Suprapubic skin (tissue), 4 donors: ENCODE measurements at regions not wholly inside any gene's neighbourhood (a gene's known extent, or its start where the extent isn't known, plus 50 kb on each side); places are given as distances from the start of the nearest gene placed in this dataset.

Experiments
- DNase-seq, 2 donors: peaks; one replicate each; pipeline ENCODE4 v3.0.0-alpha.2; 2019; ENCODE audit warnings: low spot score in 2 of 2
- H3K27ac ChIP-seq: fragments of 200-600 bp; sonication (generic); one replicate; pipeline ENCODE4 v1.5.1; 2019
- H3K27me3 ChIP-seq: fragments of 200-600 bp; sonication (generic); one replicate; pipeline ENCODE4 v1.5.1; 2019
- H3K36me3 ChIP-seq: fragments of 200-600 bp; sonication (generic); one replicate; pipeline ENCODE4 v1.5.1; 2019
- H3K4me1 ChIP-seq: fragments of 200-600 bp; sonication (generic); one replicate; pipeline ENCODE4 v1.5.1; 2019
- H3K4me3 ChIP-seq: fragments of 200-600 bp; sonication (generic); one replicate; pipeline ENCODE4 v1.5.1; 2019; ENCODE audit warnings: mild to moderate bottlenecking
- H3K9me3 ChIP-seq: fragments of 200-600 bp; sonication (generic); one replicate; pipeline ENCODE4 v1.5.1; 2019
- EP300 ChIP-seq: sonication (generic); formaldehyde crosslinking; IDR thresholded peaks from one replicate; pipeline ENCODE4 v1.6.1; 2017; ENCODE audit warnings: antibody characterized with exemption
- POLR2A ChIP-seq, 2 donors: fragments of 450-650 bp; IDR thresholded peaks; one replicate each; pipeline ENCODE4 v1.6.1; 2017; ENCODE audit warnings: antibody characterized with exemption in 2 of 2, mild to moderate bottlenecking in 2 of 2, moderate library complexity in 2 of 2
- POLR2AphosphoS5 ChIP-seq, 3 donors: sonication (generic); formaldehyde crosslinking; IDR thresholded peaks; one replicate each; pipeline ENCODE4 v1.6.1; 2017; ENCODE audit warnings: antibody characterized with exemption in 3 of 3
- WGBS: methylation state at CpG from one replicate; pipeline ENCODE4 v1.1.5; 2018; 5-methylcytosine and 5-hydroxymethylcytosine counted together
- TF ChIP-seq, protein P1 (sequence below), 2 donors: fragments of 200-600 bp in 1 of 2; fragments of 450-650 bp in 1 of 2; sonication (generic) in 1 of 2; IDR thresholded peaks; one replicate each; pipeline ENCODE4 v1.5.1; 2016 to 2019; ENCODE audit warnings: antibody characterized with exemption in 2 of 2, mild to moderate bottlenecking in 1 of 2, moderate library complexity in 1 of 2

DNA sequence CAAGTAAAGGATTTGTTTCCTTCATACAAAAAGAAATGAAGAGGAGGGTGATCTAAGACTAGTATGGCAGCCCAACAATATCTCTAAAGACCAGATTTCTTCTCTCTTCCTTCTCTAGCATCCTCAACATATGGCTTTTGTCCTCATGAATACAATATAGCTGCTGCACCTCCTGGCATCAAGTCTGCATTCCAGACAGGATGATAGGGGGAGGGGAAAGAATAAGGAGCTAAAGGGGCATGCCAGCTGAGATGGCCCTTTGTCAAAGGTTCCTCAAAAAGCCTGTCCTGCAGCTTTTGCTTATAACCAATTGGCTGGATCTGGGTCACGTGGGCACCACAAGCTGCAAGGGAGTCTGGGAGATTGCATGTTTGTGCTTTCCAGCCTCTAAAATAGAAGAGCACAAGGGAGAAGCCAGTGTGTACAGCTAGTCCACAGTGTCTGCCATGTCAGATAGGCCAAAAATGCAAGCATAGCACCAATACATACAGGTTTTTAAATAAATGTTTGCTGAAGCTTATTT lies 132.6 kb downstream of the BCOR start:
- DNase-seq = no peak
- no peaks in the 10 kb centered on the region for H3K36me3 ChIP-seq
- H3K4me3 ChIP-seq = no peak overlapping the region
- H3K27ac ChIP-seq = no peak overlapping the region
- no peaks in the 10 kb centered on the region for H3K9me3 ChIP-seq
- no peaks in the 10 kb centered on the region for H3K27me3 ChIP-seq
- no peaks in the 10 kb centered on the region for H3K4me1 ChIP-seq
- TF ChIP-seq POLR2A (IDR thresholded peaks at IDR 0.05) (no peak), EP300 (no peak), POLR2AphosphoS5 (IDR thresholded peaks at IDR 0.05) (no peak)
- TF ChIP-seq, protein P1, sequence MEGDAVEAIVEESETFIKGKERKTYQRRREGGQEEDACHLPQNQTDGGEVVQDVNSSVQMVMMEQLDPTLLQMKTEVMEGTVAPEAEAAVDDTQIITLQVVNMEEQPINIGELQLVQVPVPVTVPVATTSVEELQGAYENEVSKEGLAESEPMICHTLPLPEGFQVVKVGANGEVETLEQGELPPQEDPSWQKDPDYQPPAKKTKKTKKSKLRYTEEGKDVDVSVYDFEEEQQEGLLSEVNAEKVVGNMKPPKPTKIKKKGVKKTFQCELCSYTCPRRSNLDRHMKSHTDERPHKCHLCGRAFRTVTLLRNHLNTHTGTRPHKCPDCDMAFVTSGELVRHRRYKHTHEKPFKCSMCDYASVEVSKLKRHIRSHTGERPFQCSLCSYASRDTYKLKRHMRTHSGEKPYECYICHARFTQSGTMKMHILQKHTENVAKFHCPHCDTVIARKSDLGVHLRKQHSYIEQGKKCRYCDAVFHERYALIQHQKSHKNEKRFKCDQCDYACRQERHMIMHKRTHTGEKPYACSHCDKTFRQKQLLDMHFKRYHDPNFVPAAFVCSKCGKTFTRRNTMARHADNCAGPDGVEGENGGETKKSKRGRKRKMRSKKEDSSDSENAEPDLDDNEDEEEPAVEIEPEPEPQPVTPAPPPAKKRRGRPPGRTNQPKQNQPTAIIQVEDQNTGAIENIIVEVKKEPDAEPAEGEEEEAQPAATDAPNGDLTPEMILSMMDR (IDR thresholded peaks at IDR 0.05) = no peak
- whole genome bisulfite sequencing = 100% methylated on average over 1 of the region's 1 CpG

DNA sequence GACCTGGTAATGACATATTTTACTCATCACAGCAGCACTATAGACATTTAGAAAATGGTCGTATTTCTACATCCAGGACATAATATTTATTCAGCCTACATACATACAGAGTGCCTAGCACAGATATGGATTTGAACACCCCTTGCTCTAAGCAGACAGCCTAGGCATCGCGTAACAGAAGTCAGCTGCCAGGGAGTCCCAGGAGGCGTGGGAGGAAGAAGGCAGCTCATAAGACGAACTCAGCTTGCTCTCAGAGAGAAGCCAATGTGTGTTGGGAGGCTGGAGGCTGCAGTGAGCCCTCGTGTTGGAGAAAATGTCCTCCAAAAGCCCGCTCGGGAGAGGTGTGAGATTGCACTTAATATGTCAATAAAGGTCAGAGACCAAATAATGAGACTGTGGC lies 131.6 kb downstream of the BCOR start:
- Histone ChIP-seq H3K4me1 (no peaks in the 10 kb centered on the region), H3K27me3 (no peaks in the 10 kb centered on the region), H3K4me3 (no peak overlapping the region), H3K36me3 (no peaks in the 10 kb centered on the region), H3K9me3 (no peaks in the 10 kb centered on the region), H3K27ac (no peak overlapping the region)
- TF ChIP-seq, protein P1 (IDR thresholded peaks at IDR 0.05) = no peak
- TF ChIP-seq POLR2A (IDR thresholded peaks at IDR 0.05) (no peak), POLR2AphosphoS5 (IDR thresholded peaks at IDR 0.05) (no peak), EP300 (no peak)
- DNase-seq = no peak
- WGBS = 73% methylated on average over 8 of the region's 8 CpGs

DNA sequence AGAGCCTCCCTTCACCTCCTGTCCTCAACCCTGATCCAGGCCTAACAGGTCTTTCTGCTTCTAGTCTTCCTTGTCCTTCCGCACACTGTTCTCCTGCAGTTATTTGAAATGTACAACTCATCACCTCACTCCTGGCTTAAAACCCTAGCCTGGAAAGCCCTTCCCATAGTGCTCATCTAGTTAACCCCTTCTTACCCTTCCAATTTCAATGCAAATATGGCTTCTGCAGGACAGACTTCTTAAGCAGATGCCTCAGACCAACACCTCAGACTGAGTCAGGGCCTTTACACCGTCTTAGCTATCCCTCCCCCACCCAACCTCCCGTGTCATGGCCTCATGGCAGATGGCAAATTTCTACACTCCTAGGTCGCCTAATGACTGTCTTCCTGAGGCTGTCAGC lies 130.4 kb downstream of the BCOR start:
- H3K27me3 ChIP-seq = no peaks in the 10 kb centered on the region
- H3K4me3 ChIP-seq = no peak overlapping the region
- DNase-seq = no peak
- no peaks in the 10 kb centered on the region for H3K9me3 ChIP-seq
- H3K27ac ChIP-seq = no peak overlapping the region
- H3K4me1 ChIP-seq = no peaks in the 10 kb centered on the region
- WGBS = 69% methylated on average over 4 of the region's 4 CpGs
- no peak for TF ChIP-seq EP300
- no peak for TF ChIP-seq POLR2AphosphoS5 (IDR thresholded peaks at IDR 0.05)
- TF ChIP-seq, protein P1 (IDR thresholded peaks at IDR 0.05) = no peak
- TF ChIP-seq POLR2A (IDR thresholded peaks at IDR 0.05) = no peak
- no peaks in the 10 kb centered on the region for H3K36me3 ChIP-seq

DNA sequence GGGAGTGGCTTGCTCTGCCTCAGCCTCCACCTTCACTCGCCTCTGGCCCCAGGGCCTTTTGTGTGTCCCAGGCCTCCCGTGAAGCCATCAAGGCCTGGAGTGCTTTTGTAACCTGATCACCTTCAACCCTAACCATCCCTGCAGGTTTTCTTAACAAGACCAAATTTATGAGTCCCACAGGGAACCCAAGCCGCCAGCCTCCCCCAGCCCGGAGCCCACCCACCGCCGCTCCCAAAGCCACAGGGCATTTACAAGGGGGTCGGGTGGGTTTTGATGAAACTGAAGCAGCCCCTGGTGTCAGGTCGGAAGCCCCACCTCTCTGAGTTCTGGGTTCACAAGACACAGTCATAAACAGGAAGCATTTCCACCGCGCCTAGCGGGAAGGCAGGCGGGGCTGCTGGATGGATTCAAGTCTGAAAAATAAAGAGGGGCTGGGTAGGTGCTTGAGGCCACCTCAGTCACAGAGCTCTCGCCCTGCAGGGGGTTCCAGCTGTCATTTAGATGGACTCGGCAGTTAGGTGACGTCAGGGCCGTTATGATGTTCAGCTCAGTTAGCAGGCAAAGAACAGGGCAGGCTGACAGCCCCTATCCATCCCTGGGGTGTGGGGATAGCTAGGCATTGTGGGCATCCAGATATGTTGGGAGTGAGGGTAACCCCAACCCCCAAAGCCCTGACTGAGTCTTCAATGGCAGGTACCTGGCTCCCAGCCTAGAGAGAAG lies 128.5 kb downstream of the BCOR start:
- DNase-seq = no peak
- no peaks in the 10 kb centered on the region for H3K27me3 ChIP-seq
- H3K4me3 ChIP-seq = no peak overlapping the region
- H3K27ac ChIP-seq = no peak overlapping the region
- H3K36me3 ChIP-seq = no peaks in the 10 kb centered on the region
- 48% methylated on average over 16 of the region's 16 CpGs for WGBS
- no peaks in the 10 kb centered on the region for H3K4me1 ChIP-seq
- no peaks in the 10 kb centered on the region for H3K9me3 ChIP-seq
- TF ChIP-seq POLR2A (IDR thresholded peaks at IDR 0.05) = no peak
- no peak for TF ChIP-seq POLR2AphosphoS5 (IDR thresholded peaks at IDR 0.05)
- no peak for TF ChIP-seq EP300
- TF ChIP-seq, protein P1 (IDR thresholded peaks at IDR 0.05) = no peak

DNA sequence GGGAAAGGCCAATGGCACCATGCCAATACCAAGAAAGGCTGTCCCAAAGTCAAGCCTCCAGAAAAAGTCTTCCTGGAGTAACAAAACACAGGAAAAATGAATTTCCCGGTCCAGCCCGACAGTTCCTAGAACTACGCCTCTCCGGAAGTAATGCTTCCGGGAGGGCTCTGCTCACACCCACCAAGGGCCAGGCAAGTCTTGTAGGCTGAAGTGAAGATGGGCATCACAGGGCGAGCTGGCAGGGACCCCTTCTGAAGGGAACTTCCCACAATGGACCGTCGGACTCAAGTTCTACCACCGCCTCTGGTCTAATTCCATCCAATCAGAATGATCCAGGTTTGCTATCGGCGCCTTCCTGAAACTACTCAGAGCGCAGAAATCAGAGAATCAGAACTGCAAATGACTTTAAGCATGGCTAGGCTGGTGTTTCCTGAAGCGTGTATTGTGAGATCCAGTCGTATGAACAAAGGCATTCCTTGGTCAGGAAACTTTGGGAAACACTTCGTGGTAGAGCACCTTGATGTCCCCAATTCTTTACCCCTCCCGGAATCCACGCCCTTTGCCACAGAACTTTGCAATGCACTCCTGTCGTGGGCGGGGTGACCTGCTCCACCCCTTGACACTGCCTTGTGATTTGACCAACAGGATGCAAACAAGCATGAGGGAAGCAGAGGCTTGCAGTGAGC lies 127.8 kb downstream of the BCOR start:
- Histone ChIP-seq H3K27ac (no peak overlapping the region), H3K4me3 (no peak overlapping the region), H3K36me3 (no peaks in the 10 kb centered on the region), H3K4me1 (no peaks in the 10 kb centered on the region), H3K27me3 (no peaks in the 10 kb centered on the region), H3K9me3 (no peaks in the 10 kb centered on the region)
- WGBS = 80% methylated on average over 17 of the region's 19 CpGs
- DNase-seq = no peak
- TF ChIP-seq EP300 (no peak), POLR2AphosphoS5 (IDR thresholded peaks at IDR 0.05) (no peak), POLR2A (IDR thresholded peaks at IDR 0.05) (no peak)
- TF ChIP-seq, protein P1 (IDR thresholded peaks at IDR 0.05) = no peak
